H1 (cell line): ENCODE measurements at regions not wholly inside any gene's neighbourhood (a gene's known extent, or its start where the extent isn't known, plus 50 kb on each side); places are given as distances from the start of the nearest gene placed in this dataset.

ENCODE experiments used
- CTCF ChIA-PET: fragments of 300-600 bp; sonication (Branson Sonifier 250); formaldehyde crosslinking; loops from one replicate; lab custom pipeline; 2021; ENCODE audit not compliant: partially characterized antibody; lab: Charles Lee
- POLR2A ChIA-PET: fragments of 300-600 bp; sonication (Branson Sonifier 250); formaldehyde crosslinking; loops from one replicate; lab custom pipeline; 2021; ENCODE audit warnings: inconsistent platforms; ENCODE audit not compliant: partially characterized antibody; lab: Charles Lee
- DNase-seq, 2 experiments: peaks; one replicate each; pipeline versions ENCODE4 v3.0.0 to v3.0.0-alpha.2; 2010 to 2022; ENCODE audit warnings: low spot score in 2 of 2, low read depth in 1 of 2, mixed read lengths in 1 of 2
- FAIRE-seq: peaks from 2 replicates; lab custom pipeline; 2011; peaks lifted over from hg19 to GRCh38; lab: Jason Lieb, UNC
- H2AFZ ChIP-seq: 2 replicates; pipeline ENCODE4 v1.8.1; 2012; ENCODE audit warnings: low read length, inconsistent platforms
- H2AK5ac ChIP-seq: 2 replicates; pipeline ENCODE4 v1.6.1; 2013; ENCODE audit warnings: low read depth, low read length
- H2BK120ac ChIP-seq: replicated peaks from 2 replicates; pipeline ENCODE3; 2013; ENCODE audit warnings: low read depth, low read length, inconsistent platforms
- H2BK12ac ChIP-seq: 2 replicates; pipeline ENCODE4 v1.6.1; 2013; ENCODE audit warnings: low read depth, low read length
- H2BK15ac ChIP-seq: 2 replicates; pipeline ENCODE4 v1.6.1; 2013; ENCODE audit warnings: low read length
- H2BK20ac ChIP-seq: 2 replicates; pipeline ENCODE4 v1.6.1; 2013; ENCODE audit warnings: low read length
- H2BK5ac ChIP-seq: 2 replicates; pipeline ENCODE4 v1.6.1; 2013; ENCODE audit warnings: low read depth, low read length
- H3K14ac ChIP-seq: 2 replicates; pipeline ENCODE4 v1.6.1; 2013; ENCODE audit warnings: inconsistent platforms; ENCODE audit not compliant: insufficient read length
- H3K18ac ChIP-seq: 2 replicates; pipeline ENCODE4 v1.6.1; 2013; ENCODE audit warnings: low read length; ENCODE audit errors: extremely low read depth
- H3K23ac ChIP-seq: 2 replicates; pipeline ENCODE4 v1.6.1; 2013; ENCODE audit warnings: inconsistent platforms; ENCODE audit not compliant: insufficient read length
- H3K23me2 ChIP-seq: 2 replicates; pipeline ENCODE4 v1.6.1; 2013; ENCODE audit warnings: low read depth, low read length
- H3K27ac ChIP-seq: 2 replicates; pipeline ENCODE4 v1.6.1; 2011; ENCODE audit warnings: low read depth, low read length, inconsistent platforms
- H3K27me3 ChIP-seq, 4 experiments: replicated peaks in 1 of 4; 1 replicate in 1 of 4; 2 replicates in 3 of 4; pipeline versions ENCODE4 v1.6.1 to v1.8.1; 2011 to 2013; ENCODE audit warnings: low read length in 3 of 4, mild to moderate bottlenecking in 3 of 4, inconsistent platforms in 2 of 4, mixed read lengths in 2 of 4, moderate library complexity in 1 of 4; ENCODE audit not compliant: control insufficient read depth in 3 of 4, insufficient read depth in 3 of 4; ENCODE audit errors: extremely low read depth in 1 of 4
- H3K36me3 ChIP-seq, 4 experiments: 2 replicates each; pipeline versions ENCODE4 v1.6.1 to v1.8.1; 2011 to 2013; ENCODE audit warnings: mild to moderate bottlenecking in 4 of 4, low read length in 3 of 4, moderate library complexity in 2 of 4, control low read depth in 1 of 4, inconsistent platforms in 1 of 4; ENCODE audit not compliant: insufficient read depth in 4 of 4, control insufficient read depth in 2 of 4
- H3K4ac ChIP-seq: replicated peaks from 2 replicates; pipeline ENCODE3; 2013; ENCODE audit warnings: low read length, low read depth, mixed read lengths, inconsistent platforms; ENCODE audit not compliant: insufficient read length
- H3K4me1 ChIP-seq, 4 experiments: replicated peaks in 1 of 4; 1 replicate in 1 of 4; 2 replicates in 3 of 4; pipeline versions ENCODE4 v1.6.1 to v1.8.1; 2011 to 2013; ENCODE audit warnings: low read length in 3 of 4, inconsistent platforms in 2 of 4, mixed read lengths in 1 of 4; ENCODE audit not compliant: insufficient read depth in 4 of 4, control insufficient read depth in 3 of 4
- H3K4me2 ChIP-seq, 2 experiments: 2 replicates each; pipeline versions ENCODE4 v1.6.1 to v1.8.1; 2011 to 2013; ENCODE audit warnings: low read depth in 2 of 2, low read length in 2 of 2, control low read depth in 1 of 2, inconsistent platforms in 1 of 2, mild to moderate bottlenecking in 1 of 2; ENCODE audit not compliant: insufficient read depth in 1 of 2
- H3K4me3 ChIP-seq, 4 experiments: fragments of 200-600, 300-600 bp in 1 of 4; sonication (generic), shearing (Covaris generic), sonication (Bioruptor Twin) in 1 of 4; 2 replicates each; pipeline versions ENCODE4 v1.5.1 to v1.8.1; 2011 to 2016; ENCODE audit warnings: low read length in 4 of 4, low read depth in 3 of 4, control low read depth in 2 of 4, inconsistent platforms in 2 of 4, mild to moderate bottlenecking in 2 of 4, mixed read lengths in 1 of 4, moderate library complexity in 1 of 4; ENCODE audit not compliant: insufficient read depth in 2 of 4; ENCODE audit errors: extremely low read depth in 1 of 4
- H3K56ac ChIP-seq: replicated peaks from 2 replicates; pipeline ENCODE3; 2013; ENCODE audit warnings: low read depth, mild to moderate bottlenecking, mixed read lengths, low read length, inconsistent platforms; ENCODE audit not compliant: insufficient read length
- H3K79me1 ChIP-seq: 2 replicates; pipeline ENCODE4 v1.6.1; 2013; ENCODE audit warnings: low read depth, low read length, control low read depth
- H3K79me2 ChIP-seq, 2 experiments: 2 replicates each; pipeline versions ENCODE4 v1.6.1 to v1.8.1; 2012 to 2013; ENCODE audit warnings: low read length in 2 of 2, mild to moderate bottlenecking in 2 of 2, inconsistent platforms in 1 of 2; ENCODE audit not compliant: insufficient read depth in 2 of 2, control insufficient read depth in 1 of 2
- H3K9ac ChIP-seq, 4 experiments: replicated peaks in 1 of 4; 1 replicate in 1 of 4; 2 replicates in 3 of 4; pipeline versions ENCODE4 v1.6.1 to v1.8.1; 2011 to 2013; ENCODE audit warnings: low read depth in 3 of 4, low read length in 3 of 4, control low read depth in 2 of 4, mild to moderate bottlenecking in 2 of 4, moderate library complexity in 2 of 4, inconsistent platforms in 1 of 4; ENCODE audit errors: extremely low read depth in 1 of 4
- H3K9me3 ChIP-seq, 2 experiments: 2 replicates each; pipeline versions ENCODE4 v1.6.1 to v1.8.1; 2012 to 2013; ENCODE audit warnings: mild to moderate bottlenecking in 2 of 2, moderate library complexity in 2 of 2, control low read depth in 1 of 2, inconsistent platforms in 1 of 2, low read depth in 1 of 2, low read length in 1 of 2, mixed read lengths in 1 of 2; ENCODE audit not compliant: insufficient read depth in 2 of 2
- H4K20me1 ChIP-seq, 2 experiments: replicated peaks in 1 of 2; 2 replicates each; pipeline versions ENCODE3 to v1.8.1; 2011 to 2013; ENCODE audit warnings: inconsistent platforms in 2 of 2, low read length in 2 of 2, mild to moderate bottlenecking in 1 of 2; ENCODE audit not compliant: insufficient read depth in 2 of 2, control insufficient read depth in 1 of 2
- H4K5ac ChIP-seq: 2 replicates; pipeline ENCODE4 v1.6.1; 2013; ENCODE audit warnings: low read length, low read depth, mixed read lengths, inconsistent platforms; ENCODE audit not compliant: insufficient read length
- H4K8ac ChIP-seq: 2 replicates; pipeline ENCODE4 v1.8.0; 2013; ENCODE audit warnings: mild to moderate bottlenecking, moderate library complexity, low read length, inconsistent platforms; ENCODE audit not compliant: insufficient read depth; ENCODE audit errors: extremely low read depth
- H4K91ac ChIP-seq: replicated peaks from 2 replicates; pipeline ENCODE3; 2013; ENCODE audit warnings: low read length, mixed read lengths, inconsistent platforms; ENCODE audit not compliant: insufficient read length
- BACH1 ChIP-seq: IDR thresholded peaks from 2 replicates; pipeline ENCODE4 v1.6.1; 2012; ENCODE audit warnings: low read length, improper control_type of control experiment
- CBX5 ChIP-seq: fragments of 300-800, 300-1000 bp; sonication (generic); IDR thresholded peaks from 2 replicates; pipeline ENCODE4 v1.7.1; 2016; ENCODE audit warnings: antibody characterized with exemption, low read length, low read depth
- EZH2 ChIP-seq: fragments of 200-600 bp; sonication (generic); IDR thresholded peaks from 2 replicates; pipeline ENCODE4 v1.7.1; 2012; ENCODE audit warnings: low read depth, mild to moderate bottlenecking, moderate library complexity, low read length, inconsistent platforms; ENCODE audit not compliant: severe bottlenecking
- HDAC6 ChIP-seq: IDR thresholded peaks from one replicate; pipeline ENCODE4 v1.7.1; 2012; ENCODE audit warnings: low read depth, mild to moderate bottlenecking, inconsistent platforms, low read length, moderate library complexity
- KDM4A ChIP-seq: IDR thresholded peaks from one replicate; pipeline ENCODE4 v1.7.1; 2012; ENCODE audit warnings: low read depth, mild to moderate bottlenecking, moderate library complexity, low read length, inconsistent platforms; ENCODE audit not compliant: severe bottlenecking
- NRF1 ChIP-seq: IDR thresholded peaks from 2 replicates; pipeline ENCODE4 v1.6.1; 2011; ENCODE audit warnings: mild to moderate bottlenecking, low read depth, low read length, improper control_type of control experiment
- PHF8 ChIP-seq: fragments of 200-600 bp; sonication (generic); conservative IDR thresholded peaks from 2 replicates; pipeline ENCODE4 v1.7.1; 2012; ENCODE audit warnings: low read depth, mild to moderate bottlenecking, inconsistent platforms, low read length, moderate library complexity
- POLR2AphosphoS5 ChIP-seq: IDR thresholded peaks from 2 replicates; pipeline ENCODE4 v1.6.1; 2011; ENCODE audit warnings: low read depth, low read length
- RFX5 ChIP-seq: IDR thresholded peaks from 2 replicates; pipeline ENCODE4 v1.6.1; 2011; ENCODE audit warnings: low read depth, low read length, improper control_type of control experiment, borderline replicate concordance
- SIN3A ChIP-seq, 2 experiments: IDR thresholded peaks in 1 of 2; conservative IDR thresholded peaks in 1 of 2; 2 replicates each; pipeline ENCODE4 v1.6.1; 2011 to 2012; ENCODE audit warnings: low read length in 2 of 2, improper control_type of control experiment in 1 of 2, low read depth in 1 of 2, mild to moderate bottlenecking in 1 of 2
- SIRT6 ChIP-seq: IDR thresholded peaks from one replicate; pipeline ENCODE4 v1.7.1; 2012; ENCODE audit warnings: low read length, inconsistent platforms
- TAF1 ChIP-seq: IDR thresholded peaks from 2 replicates; pipeline ENCODE4 v1.6.1; 2011; ENCODE audit warnings: mild to moderate bottlenecking, low read depth, low read length
- WGBS, 2 experiments: shearing (Covaris generic) in 1 of 2; methylation state at CpG; one replicate each; pipeline versions ENCODE4 v1.1.6 to v1.1.7; 2013 to 2015; ENCODE audit warnings: low lambda C conversion rate in 2 of 2, mixed read lengths in 2 of 2, inconsistent platforms in 1 of 2, low coverage in 1 of 2, missing lambda C conversion rate in 1 of 2; ENCODE audit not compliant: insufficient replicate concordance in 2 of 2, insufficient coverage in 1 of 2, insufficient read length in 1 of 2; ENCODE audit errors: extremely low coverage in 1 of 2, missing lambda C conversion rate in 1 of 2; 5-methylcytosine and 5-hydroxymethylcytosine counted together
- TF ChIP-seq, protein P1 (sequence below): IDR thresholded peaks from 2 replicates; pipeline ENCODE4 v1.6.1; 2011; ENCODE audit warnings: low read depth, mild to moderate bottlenecking, low read length; ENCODE audit not compliant: insufficient read depth

DNA sequence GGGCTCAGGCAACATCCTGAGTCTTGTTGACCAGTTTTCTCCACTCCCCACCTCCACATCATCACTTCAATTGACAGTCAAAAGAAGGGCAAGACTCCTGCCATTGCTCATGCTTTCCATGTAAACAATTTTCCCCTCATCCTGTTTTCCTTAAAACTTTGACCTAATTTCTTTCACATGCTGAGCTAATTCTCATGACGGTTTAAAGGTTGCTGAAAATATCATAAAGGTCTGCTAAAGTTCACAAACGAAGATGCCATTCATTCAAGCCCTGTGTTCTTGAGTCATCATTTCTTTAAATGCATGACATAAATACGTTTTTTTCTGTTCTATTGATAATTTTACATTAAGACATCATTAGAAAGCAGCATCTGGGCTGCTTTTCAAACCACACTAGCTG lies 353.9 kb downstream of the NKX6-1 start:
- 86% methylated on average over 3 of the region's 3 CpGs; no CpG with 5 or more reads in 1 of the 2 experiments for WGBS, 2 experiments
- no peaks in the 10 kb centered on the region for H3K4me1 ChIP-seq
- H3K14ac ChIP-seq: no peak overlapping the region
- H4K20me1 ChIP-seq: no peaks in the 10 kb centered on the region
- H4K8ac ChIP-seq: no peak overlapping the region
- DNase-seq (no peak), FAIRE-seq (no peak)
- H2BK12ac ChIP-seq: no peak overlapping the region
- no peaks in the 10 kb centered on the region for H3K23me2 ChIP-seq
- H2BK5ac ChIP-seq: no peak overlapping the region
- H3K4ac ChIP-seq: no peak overlapping the region
- H3K4me3 ChIP-seq: no peak overlapping the region
- CTCF ChIA-PET: no interaction called here
- H3K36me3 ChIP-seq: no peaks in the 10 kb centered on the region
- H3K9ac ChIP-seq: no peak overlapping the region
- H2BK20ac ChIP-seq: no peak overlapping the region
- H4K91ac ChIP-seq: no peak overlapping the region
- H3K79me1 ChIP-seq: no peaks in the 10 kb centered on the region
- no peak overlapping the region for H3K23ac ChIP-seq
- H3K27ac ChIP-seq: no peak overlapping the region
- no peak overlapping the region for H2BK15ac ChIP-seq
- no peak overlapping the region for H4K5ac ChIP-seq
- H3K4me2 ChIP-seq: no peak overlapping the region
- H2AK5ac ChIP-seq: no peak overlapping the region
- POLR2A ChIA-PET: interaction anchor here (0.6 kb wide), 1 partner anchor 11 kb away, joined by 3 read pairs; no protein-coding TSS in a partner anchor
- no peaks in the 10 kb centered on the region for H3K9me3 ChIP-seq
- TF ChIP-seq PHF8 (no peak), SIRT6 (no peak), EZH2 (no peak), POLR2AphosphoS5 (no peak), HDAC6 (no peak), KDM4A (no peak), SIN3A (conservative IDR thresholded peaks at IDR 0.05 in 1 of 2, IDR thresholded peaks at IDR 0.05 in 1 of 2; ENCODE audit: low read depth in 1 of 2, low read length in 2 of 2) (no peak), TAF1 (no peak), CBX5 (no peak), RFX5 (no peak), BACH1 (no peak), NRF1 (no peak)
- TF ChIP-seq, protein P1, sequence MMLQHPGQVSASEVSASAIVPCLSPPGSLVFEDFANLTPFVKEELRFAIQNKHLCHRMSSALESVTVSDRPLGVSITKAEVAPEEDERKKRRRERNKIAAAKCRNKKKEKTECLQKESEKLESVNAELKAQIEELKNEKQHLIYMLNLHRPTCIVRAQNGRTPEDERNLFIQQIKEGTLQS: no peak
- no peak overlapping the region for H3K18ac ChIP-seq
- no peak overlapping the region for H3K56ac ChIP-seq
- no peaks in the 10 kb centered on the region for H3K79me2 ChIP-seq
- no peak overlapping the region for H2BK120ac ChIP-seq
- H2AFZ ChIP-seq: no peak overlapping the region
- peaks cover 0 to 1% (median 0%) of the 10 kb centered on the region in 4 experiments; a peak in 1 of 7 replicates for H3K27me3 ChIP-seq
